GM23248 (cell line): ENCODE measurements at regions not wholly inside any gene's neighbourhood (a gene's known extent, or its start where the extent isn't known, plus 50 kb on each side); places are given as distances from the start of the nearest gene placed in this dataset.

Source experiments
- EZH2 ChIP-seq: fragments of 200-600 bp; sonication (generic); IDR thresholded peaks from 2 replicates; pipeline ENCODE4 v1.6.1; 2018; ENCODE audit warnings: antibody characterized with exemption, mild to moderate bottlenecking; ENCODE audit not compliant: insufficient read depth, poor library complexity, severe bottlenecking
- EZH2phosphoT487 ChIP-seq: fragments of 200-600 bp; sonication (generic); IDR thresholded peaks from 2 replicates; pipeline ENCODE4 v1.6.1; 2018; ENCODE audit warnings: antibody characterized with exemption, moderate library complexity, mild to moderate bottlenecking, low read depth; ENCODE audit not compliant: insufficient read depth

DNA sequence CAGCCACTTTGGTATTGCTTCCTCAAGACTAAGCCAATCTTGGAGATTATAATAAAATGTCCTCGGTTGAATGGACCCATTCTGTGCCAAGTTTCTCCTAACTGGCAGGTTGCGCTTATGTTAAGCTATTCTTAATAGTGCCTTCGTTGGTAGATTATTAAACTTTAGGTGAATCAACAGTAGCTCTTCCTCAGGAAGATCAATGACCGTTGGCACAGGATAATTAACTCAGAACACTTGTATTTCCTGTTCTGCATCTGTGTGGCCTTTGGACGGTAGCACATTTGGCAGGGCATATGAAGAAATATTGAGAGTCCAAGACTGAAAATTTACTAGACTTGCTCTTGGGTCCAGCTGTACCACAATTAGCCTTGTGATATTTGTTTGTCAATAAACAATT, 402.9 kb downstream of the MLLT3 start:
- TF ChIP-seq EZH2 (no peak), EZH2phosphoT487 (no peak)
